GM18508 (cell line): ENCODE measurements at regions not wholly inside any gene's neighbourhood (a gene's known extent, or its start where the extent isn't known, plus 50 kb on each side); places are given as distances from the start of the nearest gene placed in this dataset.

Experiments used
- ATAC-seq: cut with Tn5 transposase; IDR thresholded peaks from one replicate; pipeline ENCODE4 v1.9.1; 2021; ENCODE audit warnings: moderate number of reproducible peaks; ENCODE audit not compliant: insufficient read depth, unreplicated experiment

DNA sequence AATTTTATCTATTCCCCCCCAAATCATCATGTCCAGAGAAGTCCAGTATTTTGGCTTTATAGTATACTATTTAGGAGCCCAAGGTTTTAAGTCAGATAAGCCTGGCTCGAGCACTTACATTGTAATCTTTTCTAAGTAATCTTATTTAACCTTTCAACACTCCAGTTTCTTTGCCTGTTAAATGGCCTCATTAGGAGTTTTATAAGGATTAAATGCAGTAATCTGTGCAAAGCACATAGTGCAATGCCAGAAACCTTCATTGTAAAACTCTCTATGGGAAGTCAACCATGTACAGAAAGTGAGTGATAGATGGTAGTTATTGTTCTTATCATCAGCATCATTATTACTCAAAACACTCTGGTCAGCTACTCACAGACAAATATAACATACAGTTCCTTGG lies 1330.4 kb downstream of the SLC16A7 start:
- ATAC-seq, result no peak

- ATAC-seq, result no peak
Observed at GRCh38 chr12:60930151-60930550, 1330.1 kb upstream of the USP15 start.

DNA sequence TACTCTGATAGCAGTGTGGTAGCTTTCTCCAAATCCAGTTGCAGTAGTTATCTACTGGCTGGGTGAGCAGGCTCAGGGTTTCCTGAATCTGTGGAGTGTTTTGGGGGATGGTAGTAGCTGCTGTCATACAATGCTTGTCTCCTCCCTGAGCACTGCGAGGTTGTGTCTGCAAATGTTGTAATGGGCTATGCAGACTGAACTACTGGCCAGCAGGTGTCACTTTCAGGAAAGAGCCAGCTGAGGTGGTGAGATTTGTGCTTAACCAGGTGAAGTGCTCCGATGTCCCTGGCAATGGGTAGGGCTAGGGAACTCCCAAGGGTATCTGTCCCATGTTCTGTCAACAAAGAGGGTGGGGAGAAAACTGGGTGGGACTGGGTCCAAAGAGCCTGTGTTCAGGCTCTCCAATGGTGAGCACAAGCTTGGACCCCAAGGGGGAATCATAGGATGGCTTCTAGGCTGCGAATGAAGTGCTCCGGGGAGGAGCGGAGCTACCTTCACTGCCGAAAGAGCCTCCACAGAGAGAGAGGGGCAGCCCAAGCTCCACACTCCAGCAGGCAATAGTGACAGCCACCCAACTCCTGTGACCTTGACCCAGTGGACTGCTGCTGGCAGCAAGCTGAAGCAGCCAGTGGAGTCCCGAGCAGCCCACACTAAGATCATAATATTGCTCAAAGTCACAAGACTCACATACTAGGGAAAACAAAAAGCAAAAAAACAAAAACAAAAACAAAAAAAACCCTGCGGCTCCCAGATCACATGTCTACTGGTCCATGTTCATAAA lies 1324.0 kb upstream of the USP15 start:
- ATAC-seq, result no peak

DNA sequence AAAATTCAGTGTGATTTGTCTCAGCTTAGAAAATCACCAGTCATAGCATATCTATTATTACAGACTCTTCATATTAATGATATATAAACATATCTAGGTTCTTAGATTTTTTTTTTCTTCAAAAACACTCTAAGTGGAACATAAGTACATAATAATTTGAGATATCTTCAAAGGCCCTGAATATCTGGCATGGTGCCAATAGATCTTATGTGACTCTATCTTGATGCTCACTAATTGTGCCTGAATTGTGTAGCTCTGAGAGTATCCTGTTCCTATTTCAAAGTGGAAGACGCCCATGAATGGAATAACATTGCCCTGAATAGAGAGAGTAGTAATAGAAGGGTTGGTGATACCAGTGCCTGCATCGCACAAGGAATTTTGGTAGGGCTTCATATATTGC lies 1312.7 kb upstream of the USP15 start:
- no peak for ATAC-seq

- ATAC-seq, result no peak
Observed at GRCh38 chr12:60967128-60967527, 1293.1 kb upstream of the USP15 start.

DNA sequence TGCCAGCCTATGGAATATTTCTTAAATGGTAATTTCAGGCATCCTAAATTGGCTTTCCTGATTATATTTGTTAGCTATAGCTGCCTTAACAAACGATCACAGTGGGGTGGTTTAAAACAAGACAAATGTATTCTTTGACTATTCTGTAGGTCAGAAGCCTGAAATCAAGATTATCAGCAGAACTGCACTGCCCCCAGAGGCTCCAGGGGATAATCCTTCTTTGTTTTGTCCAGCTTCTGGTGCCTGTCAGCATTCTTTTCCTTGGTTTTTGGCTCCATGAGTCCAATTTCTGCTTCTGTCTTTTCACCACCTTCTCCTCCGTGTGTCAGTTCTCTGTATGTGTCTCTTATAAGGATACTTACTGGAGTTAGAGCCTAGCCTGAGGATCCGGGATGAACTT lies 1282.2 kb upstream of the USP15 start:
- no peak for ATAC-seq

DNA sequence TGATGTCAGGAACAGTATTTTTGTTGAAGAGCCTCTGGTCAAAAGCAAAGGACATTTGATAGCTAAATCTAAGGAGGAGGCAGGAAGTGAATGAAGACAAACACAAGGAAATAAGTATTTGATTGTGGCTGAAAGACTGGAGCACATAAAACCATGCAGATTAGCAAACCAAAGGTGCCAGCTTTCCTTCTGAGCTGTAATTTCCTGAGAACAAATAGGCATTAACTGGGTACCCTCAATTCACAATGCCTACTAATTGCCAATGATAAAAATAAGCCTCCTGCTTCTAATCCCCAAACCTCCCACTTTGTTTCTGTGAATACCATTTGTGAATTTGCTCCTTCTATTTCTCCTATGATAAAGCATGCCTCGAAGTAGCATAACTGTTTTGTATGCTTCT lies 1279.6 kb upstream of the USP15 start:
- no peak for ATAC-seq

DNA sequence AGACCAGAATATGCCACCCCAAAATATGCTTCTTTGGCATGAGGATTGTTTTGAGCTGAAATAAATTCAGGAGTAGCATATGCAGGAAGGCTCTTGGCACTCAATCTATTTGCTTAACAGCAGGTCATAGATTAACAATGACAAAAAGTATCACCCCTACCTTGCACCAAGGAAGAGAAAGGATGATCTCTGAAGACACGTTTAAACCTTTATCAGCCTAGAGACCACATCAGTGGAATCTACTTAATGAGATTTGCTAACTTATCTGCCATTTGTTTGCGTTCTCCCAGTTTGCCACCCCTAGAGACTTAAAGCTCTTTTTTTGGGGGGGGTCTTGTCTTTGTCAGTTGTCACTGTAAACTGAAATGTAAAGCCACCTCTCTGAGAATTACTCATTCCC lies 1278.7 kb upstream of the USP15 start:
- no peak for ATAC-seq

GRCh38 chr12:60992087-60992486 lies 1268.1 kb upstream of the USP15 start:
- ATAC-seq, result no peak

GRCh38 chr12:60995256-60995825 lies 1264.9 kb upstream of the USP15 start:
- ATAC-seq, result no peak

GRCh38 chr12:60997869-60998378 lies 1262.3 kb upstream of the USP15 start:
- no peak for ATAC-seq

- no peak for ATAC-seq
Observed at GRCh38 chr12:61009192-61009591, 1251.0 kb upstream of the USP15 start.

GRCh38 chr12:61011767-61012423 lies 1248.3 kb upstream of the USP15 start:
- no peak for ATAC-seq

- ATAC-seq, result no peak
Observed at GRCh38 chr12:61018571-61018970, 1241.6 kb upstream of the USP15 start.

DNA sequence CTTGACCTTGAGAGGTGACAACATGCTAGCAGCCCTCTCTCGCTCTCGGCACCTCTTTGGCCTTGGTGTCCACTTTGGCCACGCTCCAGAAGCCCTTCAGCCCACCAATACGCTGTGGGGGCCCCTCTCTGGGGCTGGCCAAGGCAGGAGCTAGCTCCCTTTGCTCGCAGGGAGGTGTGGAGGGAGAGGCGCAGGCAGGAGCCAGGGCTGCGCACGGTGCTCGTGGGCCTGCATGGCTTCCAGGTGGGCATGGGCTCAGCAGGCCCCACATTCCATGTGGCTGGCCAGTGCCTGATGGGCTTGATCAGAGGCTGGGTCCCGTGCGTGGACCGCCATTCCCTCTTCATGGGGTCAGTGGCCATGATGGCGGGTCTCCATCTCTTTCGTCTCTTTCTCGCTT lies 1237.0 kb upstream of the USP15 start:
- no peak for ATAC-seq

GRCh38 chr12:61029516-61029915 lies 1230.7 kb upstream of the USP15 start:
- ATAC-seq, result no peak

- no peak for ATAC-seq
Observed at GRCh38 chr12:61037792-61038191, 1222.4 kb upstream of the USP15 start.

DNA sequence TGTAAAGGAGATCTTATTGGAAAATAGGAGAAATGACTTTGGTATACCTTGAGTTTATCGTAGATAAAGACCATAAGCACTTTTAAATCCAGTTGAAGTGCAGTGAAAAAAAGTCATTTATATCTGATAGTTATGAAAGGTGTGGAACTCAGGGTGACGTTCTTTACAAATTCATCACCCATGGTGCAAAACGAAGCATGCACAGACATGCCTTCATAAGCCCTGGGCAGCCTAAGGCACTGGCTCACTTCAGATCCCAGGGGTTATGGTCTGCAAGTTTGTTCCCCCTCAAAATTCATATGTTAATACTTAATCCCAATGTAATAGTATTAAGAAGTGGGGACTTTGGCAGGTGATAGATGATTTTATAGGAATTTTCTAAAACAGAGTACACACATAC lies 1216.4 kb upstream of the USP15 start:
- ATAC-seq, result no peak

DNA sequence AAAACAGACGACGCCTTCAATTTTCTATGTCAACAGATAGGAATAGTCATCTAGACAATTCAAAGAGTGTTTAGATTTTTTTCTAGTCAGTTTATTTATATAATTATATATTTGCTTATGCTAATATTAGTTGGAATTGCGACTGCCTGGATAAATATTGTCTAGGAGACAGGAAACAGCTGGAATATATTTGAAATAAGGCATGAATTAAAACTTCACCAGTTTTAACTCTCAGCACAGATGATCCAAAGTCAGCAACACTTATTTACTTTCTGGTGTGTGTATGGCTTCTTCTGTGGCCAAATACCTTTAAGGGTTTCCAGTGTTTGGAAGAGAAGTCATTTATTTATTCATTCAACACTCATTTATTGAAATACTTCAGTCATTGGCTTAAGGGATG lies 1215.4 kb upstream of the USP15 start:
- no peak for ATAC-seq

- ATAC-seq, result no peak
Observed at GRCh38 chr12:61070640-61071414, 1189.4 kb upstream of the USP15 start.

GRCh38 chr12:61072717-61073116 lies 1187.5 kb upstream of the USP15 start:
- ATAC-seq, result no peak
